ENCODE measurements at regions not wholly inside any gene's neighbourhood (a gene's known extent, or its start where the extent isn't known, plus 50 kb on each side); places are given as distances from the start of the nearest gene placed in this dataset.

DNA sequence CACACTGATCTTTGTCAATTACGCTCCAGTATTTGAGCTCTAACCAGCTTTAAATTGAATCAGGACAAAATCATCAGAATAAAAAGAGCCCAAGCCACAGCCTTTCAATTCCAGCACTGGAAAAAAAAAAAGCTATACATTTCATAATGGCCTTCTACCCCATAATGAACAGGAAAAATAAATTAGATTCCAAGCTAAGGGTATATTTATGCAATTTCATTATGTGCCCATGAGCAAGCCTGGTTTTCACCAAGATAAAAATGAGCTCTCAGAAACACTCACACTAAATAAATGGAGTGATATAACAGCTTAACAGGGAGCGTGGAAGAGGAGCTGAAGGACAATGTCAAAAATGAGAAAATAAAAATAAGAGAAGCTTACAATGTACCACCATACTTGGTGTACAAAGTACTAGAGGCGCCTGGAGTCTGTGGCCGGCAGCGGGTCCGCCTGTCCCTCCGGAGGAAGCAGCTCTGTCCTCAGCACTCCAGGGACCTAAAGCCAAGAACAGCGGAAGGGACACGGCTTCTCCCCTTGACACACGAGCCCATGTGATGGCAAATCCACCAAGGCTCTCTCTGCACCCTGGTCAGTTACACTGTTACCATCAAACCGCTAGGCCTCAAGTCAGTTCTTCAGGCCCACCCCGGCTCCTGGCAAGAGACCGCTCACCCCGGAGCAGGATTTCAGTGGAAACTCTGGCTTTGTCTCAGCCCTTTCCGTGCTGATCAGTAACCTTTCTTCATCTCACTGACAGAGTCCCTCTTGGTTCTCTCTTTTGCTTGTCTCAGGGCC, 69.6 kb downstream of the RBFOX3 start:
- Histone ChIP-seq H3K27ac (ENCODE audit: low read depth, low read length) (no peak overlapping the region), H3K4me1 (ENCODE audit: control insufficient read depth in 1 of 2, insufficient read depth in 2 of 2, low read length in 2 of 2) (no peaks in the 10 kb centered on the region), H3K27me3 (ENCODE audit: control insufficient read depth in 1 of 2, insufficient read depth in 2 of 2, low read length in 2 of 2) (peaks cover 0 to 15% of the 10 kb centered on the region in 2 donors), H3K9ac (ENCODE audit: low read depth in 1 of 2, low read length in 2 of 2) (no peak overlapping the region), H3K4me3 (ENCODE audit: low read depth in 1 of 2, low read length in 2 of 2) (no peak overlapping the region), H3K9me3 (ENCODE audit: control insufficient read depth in 1 of 2, low read length in 2 of 2) (no peaks in the 10 kb centered on the region), H3K36me3 (ENCODE audit: control insufficient read depth in 1 of 2, insufficient read depth in 2 of 2, low read length in 2 of 2) (no peaks in the 10 kb centered on the region)

DNA sequence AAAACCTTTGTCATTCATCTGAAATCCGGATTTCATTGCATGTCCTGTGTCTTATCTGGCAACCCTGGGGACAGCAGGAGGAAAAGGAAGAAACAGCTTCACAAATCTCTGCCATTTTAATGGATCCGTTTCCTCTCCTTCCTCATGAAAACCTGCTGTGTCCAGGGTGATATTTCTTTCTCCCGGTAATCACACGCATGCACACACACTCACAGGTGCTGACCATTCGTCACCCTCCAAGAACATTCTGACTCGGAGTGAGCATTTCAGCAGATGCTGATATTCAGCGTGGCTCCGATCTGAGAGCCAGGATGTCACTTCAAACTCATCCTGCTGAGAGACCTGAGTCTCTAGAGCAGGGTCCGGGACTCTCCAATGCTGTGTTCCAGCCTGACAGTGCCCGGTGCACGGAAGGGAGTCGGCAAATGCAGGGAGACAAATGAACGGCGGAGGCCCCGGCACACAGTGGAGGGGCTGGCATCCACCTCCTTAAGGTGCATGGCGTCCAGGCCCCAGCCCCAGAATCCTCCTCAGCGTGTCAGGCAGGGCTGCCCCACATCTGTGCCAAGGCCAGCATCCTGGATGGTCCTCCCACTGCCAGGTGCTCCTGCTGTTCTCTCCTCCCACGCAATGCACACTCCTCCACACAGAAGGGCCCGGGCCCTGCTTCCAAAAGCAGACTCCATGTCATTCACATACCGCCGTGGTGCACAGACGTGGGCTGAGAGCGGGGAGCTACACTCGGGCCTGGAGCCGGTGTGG, 70.7 kb downstream of the RBFOX3 start:
- no peak overlapping the region for H3K9ac ChIP-seq (ENCODE audit: low read depth in 1 of 2, low read length in 2 of 2)
- no peak overlapping the region for H3K27ac ChIP-seq (ENCODE audit: low read depth, low read length)
- no peaks in the 10 kb centered on the region for H3K9me3 ChIP-seq (ENCODE audit: control insufficient read depth in 1 of 2, low read length in 2 of 2)
- H3K4me1 ChIP-seq (ENCODE audit: control insufficient read depth in 1 of 2, insufficient read depth in 2 of 2, low read length in 2 of 2) = no peaks in the 10 kb centered on the region
- no peak overlapping the region for H3K4me3 ChIP-seq (ENCODE audit: low read depth in 1 of 2, low read length in 2 of 2)
- H3K36me3 ChIP-seq (ENCODE audit: control insufficient read depth in 1 of 2, insufficient read depth in 2 of 2, low read length in 2 of 2) = no peaks in the 10 kb centered on the region
- peaks cover 0 to 12% of the 10 kb centered on the region in 2 donors for H3K27me3 ChIP-seq (ENCODE audit: control insufficient read depth in 1 of 2, insufficient read depth in 2 of 2, low read length in 2 of 2)

DNA sequence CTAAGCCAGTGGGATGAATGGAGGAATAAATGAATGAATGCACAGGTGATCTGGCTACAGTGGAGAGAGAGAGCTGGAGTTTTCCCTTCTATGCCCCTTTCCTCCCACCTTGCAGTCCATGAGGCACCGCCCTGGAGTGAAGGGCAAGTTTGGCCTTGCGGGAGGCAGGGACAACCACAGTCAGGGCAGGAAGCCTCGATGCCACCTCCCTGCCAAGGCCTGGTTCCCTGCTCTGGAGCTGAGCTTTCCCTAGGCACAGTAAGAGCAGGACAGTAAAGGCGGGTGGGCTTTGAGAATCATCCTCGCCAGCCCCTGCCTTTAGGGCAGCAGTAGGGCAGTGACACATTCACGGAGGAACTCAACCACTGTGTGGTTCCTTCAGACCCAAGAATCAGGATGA, 72.6 kb downstream of the RBFOX3 start:
- Histone ChIP-seq H3K36me3 (ENCODE audit: control insufficient read depth in 1 of 2, insufficient read depth in 2 of 2, low read length in 2 of 2) (no peaks in the 10 kb centered on the region), H3K4me3 (ENCODE audit: low read depth in 1 of 2, low read length in 2 of 2) (no peak overlapping the region), H3K27me3 (ENCODE audit: control insufficient read depth in 1 of 2, insufficient read depth in 2 of 2, low read length in 2 of 2) (peaks cover 0 to 3% of the 10 kb centered on the region in 2 donors), H3K27ac (ENCODE audit: low read depth, low read length) (no peak overlapping the region), H3K4me1 (ENCODE audit: control insufficient read depth in 1 of 2, insufficient read depth in 2 of 2, low read length in 2 of 2) (no peaks in the 10 kb centered on the region), H3K9me3 (ENCODE audit: control insufficient read depth in 1 of 2, low read length in 2 of 2) (no peaks in the 10 kb centered on the region), H3K9ac (ENCODE audit: low read depth in 1 of 2, low read length in 2 of 2) (no peak overlapping the region)

DNA sequence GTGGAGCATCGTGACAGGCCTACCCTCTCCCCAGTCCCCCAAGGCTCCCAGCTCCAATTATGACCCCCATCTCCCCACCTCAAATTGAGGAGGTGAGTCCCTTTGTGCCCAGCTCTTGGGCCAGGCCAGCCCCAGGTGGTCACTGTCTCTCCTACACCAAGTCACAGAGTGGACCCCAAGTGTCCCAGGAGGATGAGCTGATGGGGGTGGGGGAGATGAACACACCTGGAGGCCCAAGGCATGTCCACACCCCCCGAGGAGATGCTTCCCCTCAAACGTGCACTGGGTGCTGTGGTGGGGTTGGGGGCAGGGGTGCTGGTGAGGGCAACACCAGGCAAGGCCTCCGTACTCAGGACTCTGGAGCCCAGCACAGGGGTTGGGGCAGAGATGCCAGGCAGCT, 73.2 kb downstream of the RBFOX3 start:
- H3K4me3 ChIP-seq (ENCODE audit: low read depth in 1 of 2, low read length in 2 of 2) = no peak overlapping the region
- H3K27ac ChIP-seq (ENCODE audit: low read depth, low read length) = no peak overlapping the region
- peaks cover 0 to 3% of the 10 kb centered on the region in 2 donors for H3K27me3 ChIP-seq (ENCODE audit: control insufficient read depth in 1 of 2, insufficient read depth in 2 of 2, low read length in 2 of 2)
- no peaks in the 10 kb centered on the region for H3K4me1 ChIP-seq (ENCODE audit: control insufficient read depth in 1 of 2, insufficient read depth in 2 of 2, low read length in 2 of 2)
- H3K9me3 ChIP-seq (ENCODE audit: control insufficient read depth in 1 of 2, low read length in 2 of 2) = no peaks in the 10 kb centered on the region
- no peaks in the 10 kb centered on the region for H3K36me3 ChIP-seq (ENCODE audit: control insufficient read depth in 1 of 2, insufficient read depth in 2 of 2, low read length in 2 of 2)
- H3K9ac ChIP-seq (ENCODE audit: low read depth in 1 of 2, low read length in 2 of 2) = no peak overlapping the region

DNA sequence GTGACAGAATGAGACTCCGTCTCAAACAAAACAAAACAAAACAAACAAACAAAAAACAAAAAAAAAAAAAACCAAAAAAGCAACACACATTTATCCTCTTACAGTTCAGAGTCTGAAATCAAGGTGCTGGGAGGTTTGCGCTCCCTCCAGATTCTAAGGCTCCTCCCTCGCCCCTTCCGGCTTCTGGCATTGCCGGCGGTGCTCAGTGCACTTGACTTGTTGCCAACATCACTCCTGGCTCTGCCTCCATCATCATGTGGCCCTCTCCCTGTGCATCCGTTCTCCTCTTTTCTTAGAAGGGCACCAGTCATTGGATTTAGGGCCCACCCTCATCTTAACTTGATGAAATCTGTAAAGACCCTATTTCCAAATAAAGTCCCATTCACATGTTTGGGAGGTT, 73.8 kb downstream of the RBFOX3 start:
- H3K36me3 ChIP-seq (ENCODE audit: control insufficient read depth in 1 of 2, insufficient read depth in 2 of 2, low read length in 2 of 2) = no peaks in the 10 kb centered on the region
- H3K4me1 ChIP-seq (ENCODE audit: control insufficient read depth in 1 of 2, insufficient read depth in 2 of 2, low read length in 2 of 2) = no peaks in the 10 kb centered on the region
- no peak overlapping the region for H3K27ac ChIP-seq (ENCODE audit: low read depth, low read length)
- no peak overlapping the region for H3K9ac ChIP-seq (ENCODE audit: low read depth in 1 of 2, low read length in 2 of 2)
- H3K9me3 ChIP-seq (ENCODE audit: control insufficient read depth in 1 of 2, low read length in 2 of 2) = no peaks in the 10 kb centered on the region
- peaks cover 0 to 7% of the 10 kb centered on the region in 2 donors for H3K27me3 ChIP-seq (ENCODE audit: control insufficient read depth in 1 of 2, insufficient read depth in 2 of 2, low read length in 2 of 2)
- H3K4me3 ChIP-seq (ENCODE audit: low read depth in 1 of 2, low read length in 2 of 2) = no peak overlapping the region

DNA sequence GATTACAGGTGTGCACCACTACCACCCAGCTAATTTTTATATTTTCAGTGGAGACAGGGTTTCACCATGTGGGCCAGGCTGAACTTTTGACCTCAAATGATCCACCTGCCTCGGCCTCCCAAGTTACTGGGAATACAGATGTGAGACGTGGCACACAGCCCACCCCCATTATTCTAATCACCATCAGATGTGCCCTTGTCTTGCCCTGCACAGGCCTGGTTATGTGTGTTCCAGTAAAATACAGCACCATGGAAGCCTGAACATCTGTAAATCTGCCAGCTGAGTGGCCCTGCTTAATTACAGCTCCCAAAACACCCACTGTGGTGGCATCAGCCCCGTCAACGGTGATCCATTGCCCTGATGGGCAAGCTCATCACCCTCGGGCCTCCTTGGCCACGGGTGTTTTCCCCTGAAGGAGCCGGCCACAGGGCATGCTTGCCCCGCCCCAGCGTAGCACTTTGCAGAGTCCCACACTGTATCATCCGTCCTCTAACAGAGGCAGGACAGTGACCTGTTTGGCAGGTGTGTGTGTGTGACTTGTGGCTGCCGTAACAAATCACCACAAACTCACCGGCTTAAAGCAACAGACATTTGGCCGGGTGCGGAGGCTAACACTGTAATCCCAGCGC, 74.5 kb downstream of the RBFOX3 start:
- H3K9ac ChIP-seq (ENCODE audit: low read depth in 1 of 2, low read length in 2 of 2) = no peak overlapping the region
- H3K27me3 ChIP-seq (ENCODE audit: control insufficient read depth in 1 of 2, insufficient read depth in 2 of 2, low read length in 2 of 2) = peaks cover 0 to 4% of the 10 kb centered on the region in 2 donors

DNA sequence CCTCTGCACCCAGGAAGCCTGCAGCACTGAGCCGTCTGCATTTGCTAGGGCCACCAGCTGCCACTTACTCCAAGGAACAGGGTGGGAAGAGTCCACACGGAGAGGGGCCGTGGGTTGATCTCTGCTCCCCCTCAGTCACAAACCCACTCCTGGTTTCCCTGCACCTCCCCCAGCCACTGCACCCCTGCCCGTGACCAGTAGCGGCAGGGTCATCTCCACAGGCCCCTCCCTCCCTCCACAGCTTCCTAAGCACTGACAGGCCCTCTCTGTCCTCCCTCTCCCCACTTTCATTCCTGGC, 75.2 kb downstream of the RBFOX3 start:
- Histone ChIP-seq H3K36me3 (ENCODE audit: control insufficient read depth in 1 of 2, insufficient read depth in 2 of 2, low read length in 2 of 2) (no peaks in the 10 kb centered on the region), H3K27ac (ENCODE audit: low read depth, low read length) (no peak overlapping the region), H3K9ac (ENCODE audit: low read depth in 1 of 2, low read length in 2 of 2) (no peak overlapping the region), H3K4me3 (ENCODE audit: low read depth in 1 of 2, low read length in 2 of 2) (no peak overlapping the region), H3K4me1 (ENCODE audit: control insufficient read depth in 1 of 2, insufficient read depth in 2 of 2, low read length in 2 of 2) (no peaks in the 10 kb centered on the region), H3K9me3 (ENCODE audit: control insufficient read depth in 1 of 2, low read length in 2 of 2) (no peaks in the 10 kb centered on the region), H3K27me3 (ENCODE audit: control insufficient read depth in 1 of 2, insufficient read depth in 2 of 2, low read length in 2 of 2) (peaks cover 0 to 4% of the 10 kb centered on the region in 2 donors)

More for the DNA sequence above, 74.5 kb downstream of the RBFOX3 start:
- no peak overlapping the region for H3K4me3 ChIP-seq (ENCODE audit: low read depth in 1 of 2, low read length in 2 of 2)
- H3K36me3 ChIP-seq (ENCODE audit: control insufficient read depth in 1 of 2, insufficient read depth in 2 of 2, low read length in 2 of 2) = no peaks in the 10 kb centered on the region
- no peaks in the 10 kb centered on the region for H3K4me1 ChIP-seq (ENCODE audit: control insufficient read depth in 1 of 2, insufficient read depth in 2 of 2, low read length in 2 of 2)
- H3K9me3 ChIP-seq (ENCODE audit: control insufficient read depth in 1 of 2, low read length in 2 of 2) = no peaks in the 10 kb centered on the region
- no peak overlapping the region for H3K27ac ChIP-seq (ENCODE audit: low read depth, low read length)

DNA sequence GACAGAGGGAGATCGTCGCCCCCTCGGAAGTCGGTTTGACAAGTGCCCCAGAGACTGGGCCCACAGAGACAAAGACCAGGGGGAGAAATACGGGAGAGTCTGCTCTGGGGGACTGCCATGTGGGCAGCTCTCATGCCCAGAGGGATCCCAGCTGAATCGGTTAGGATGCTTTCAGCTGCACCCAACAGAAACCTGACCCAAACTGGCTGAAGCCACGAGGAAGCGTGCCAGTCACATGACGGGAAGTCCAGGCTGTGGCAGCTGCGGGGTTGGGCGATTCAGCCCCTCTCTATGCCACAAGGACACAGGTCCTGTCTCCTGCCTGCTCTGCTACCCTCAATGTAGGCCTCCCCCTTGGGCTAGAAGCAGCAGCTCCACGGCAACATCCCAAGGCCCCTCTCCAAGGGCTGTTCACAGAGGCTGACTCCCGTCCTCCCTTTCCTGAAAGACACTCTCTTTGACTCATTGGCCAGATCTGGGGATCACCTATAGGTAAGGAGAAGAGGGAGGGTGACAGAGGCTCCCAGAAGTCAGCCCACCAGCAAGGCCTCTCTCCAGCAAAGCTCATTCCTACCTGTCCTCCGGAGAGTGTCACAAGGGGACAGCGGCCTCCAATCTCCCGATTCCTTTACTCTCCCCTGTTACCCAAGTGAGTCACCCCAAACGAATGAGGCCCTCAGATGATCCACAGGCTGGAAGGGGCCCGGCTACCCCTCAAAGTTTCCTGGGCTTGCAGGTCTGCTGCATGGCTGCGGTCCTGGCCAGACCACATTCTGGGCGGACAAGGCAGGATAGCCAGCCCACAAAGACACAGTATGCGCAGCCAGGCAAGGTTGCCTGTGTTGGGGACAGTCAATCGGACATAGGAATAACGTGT, 75.8 kb downstream of the RBFOX3 start:
- Histone ChIP-seq H3K36me3 (ENCODE audit: control insufficient read depth in 1 of 2, insufficient read depth in 2 of 2, low read length in 2 of 2) (no peaks in the 10 kb centered on the region), H3K9me3 (ENCODE audit: control insufficient read depth in 1 of 2, low read length in 2 of 2) (no peaks in the 10 kb centered on the region), H3K9ac (ENCODE audit: low read depth in 1 of 2, low read length in 2 of 2) (no peak overlapping the region), H3K27me3 (ENCODE audit: control insufficient read depth in 1 of 2, insufficient read depth in 2 of 2, low read length in 2 of 2) (peaks cover 0 to 4% of the 10 kb centered on the region in 2 donors), H3K4me1 (ENCODE audit: control insufficient read depth in 1 of 2, insufficient read depth in 2 of 2, low read length in 2 of 2) (no peaks in the 10 kb centered on the region), H3K27ac (ENCODE audit: low read depth, low read length) (no peak overlapping the region), H3K4me3 (ENCODE audit: low read depth in 1 of 2, low read length in 2 of 2) (no peak overlapping the region)

DNA sequence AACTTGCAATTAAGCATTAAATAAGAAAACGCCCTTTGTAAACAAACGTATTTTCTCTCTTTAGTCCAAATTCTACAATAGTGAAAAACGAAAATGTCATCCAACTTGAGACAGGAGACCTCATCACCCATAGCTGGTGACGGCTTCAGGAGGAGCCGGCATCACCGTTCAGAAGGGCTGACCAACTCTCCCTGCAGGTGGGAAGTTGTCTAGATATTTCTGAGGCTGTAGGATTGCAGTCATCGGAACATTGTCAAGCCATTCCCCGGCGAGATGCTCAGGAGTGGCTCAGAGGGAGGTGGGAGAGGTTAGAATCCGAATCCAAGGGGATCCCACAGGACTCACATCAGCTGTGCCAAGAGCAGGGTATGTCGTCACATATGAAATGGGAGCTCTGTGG, 76.7 kb downstream of the RBFOX3 start:
- no peak overlapping the region for H3K4me3 ChIP-seq (ENCODE audit: low read depth in 1 of 2, low read length in 2 of 2)

More for the DNA sequence above, 76.7 kb downstream of the RBFOX3 start:
- no peaks in the 10 kb centered on the region for H3K4me1 ChIP-seq (ENCODE audit: control insufficient read depth in 1 of 2, insufficient read depth in 2 of 2, low read length in 2 of 2)
- no peaks in the 10 kb centered on the region for H3K36me3 ChIP-seq (ENCODE audit: control insufficient read depth in 1 of 2, insufficient read depth in 2 of 2, low read length in 2 of 2)
- H3K27me3 ChIP-seq (ENCODE audit: control insufficient read depth in 1 of 2, insufficient read depth in 2 of 2, low read length in 2 of 2) = peaks cover 1 to 4% of the 10 kb centered on the region in 2 donors
- no peak overlapping the region for H3K27ac ChIP-seq (ENCODE audit: low read depth, low read length)
- H3K9me3 ChIP-seq (ENCODE audit: control insufficient read depth in 1 of 2, low read length in 2 of 2) = no peaks in the 10 kb centered on the region
- H3K9ac ChIP-seq (ENCODE audit: low read depth in 1 of 2, low read length in 2 of 2) = no peak overlapping the region

Measured in duodenal mucosa (tissue), 2 donors.